PC-3 (cell line): ENCODE measurements at regions not wholly inside any gene's neighbourhood (a gene's known extent, or its start where the extent isn't known, plus 50 kb on each side); places are given as distances from the start of the nearest gene placed in this dataset.

ENCODE experiments used
- ATAC-seq: fragments of 200-7000 bp; cut with Tn5 transposase; 2 replicates; pipeline ENCODE4 v1.9.1; 2020; ENCODE audit warnings: mild to moderate bottlenecking, moderate library complexity
- BruUV-seq: library from RNA; stranded (reverse); fragments of 400-500 nt; replicated peaks from 2 replicates; lab custom pipeline; 2021; lab: Mats Ljungman, UMichigan
- CTCF ChIA-PET: fragments of 300-600 bp; sonication (Branson Sonifier 250); formaldehyde crosslinking; loops from one replicate; lab custom pipeline; 2022; ENCODE audit warnings: antibody characterized with exemption; lab: Charles Lee
- POLR2A ChIA-PET: fragments of 300-600 bp; sonication (Branson Sonifier 250); formaldehyde crosslinking; loops from one replicate; lab custom pipeline; 2022; ENCODE audit warnings: antibody characterized with exemption; ENCODE audit not compliant: unreplicated experiment; lab: Charles Lee
- DNase-seq: peaks from one replicate; pipeline ENCODE4 v3.0.0-alpha.2; 2015
- H2AFZ ChIP-seq: fragments of 300-600 bp; sonication (generic); 2 replicates; pipeline ENCODE4 v1.6.0; 2016; ENCODE audit warnings: antibody characterized with exemption, low read length
- H3F3A ChIP-seq: fragments of 300-600 bp; sonication (generic); one replicate; pipeline ENCODE4 v1.6.0; 2017; ENCODE audit warnings: antibody characterized with exemption, low read length, control low read depth, mild to moderate bottlenecking; ENCODE audit not compliant: unreplicated experiment
- H3K27ac ChIP-seq: fragments of 300-600 bp; sonication (generic); 2 replicates; pipeline ENCODE4 v1.5.1; 2016; ENCODE audit warnings: mild to moderate bottlenecking, low read length
- H3K27me3 ChIP-seq: fragments of 300-600 bp; sonication (generic); 2 replicates; pipeline ENCODE4 v1.6.1; 2016; ENCODE audit warnings: low read length, mixed read lengths
- H3K36me3 ChIP-seq: fragments of 300-600 bp; sonication (generic); 2 replicates; pipeline ENCODE4 v1.6.1; 2016; ENCODE audit warnings: low read depth, mixed run types, low read length, mixed read lengths
- H3K4me1 ChIP-seq: fragments of 300-600 bp; sonication (generic); 2 replicates; pipeline ENCODE4 v1.5.1; 2016; ENCODE audit warnings: low read length; ENCODE audit not compliant: insufficient read depth
- H3K4me2 ChIP-seq: fragments of 300-600 bp; sonication (generic); 2 replicates; pipeline ENCODE4 v1.6.0; 2016; ENCODE audit warnings: low read length
- H3K4me3 ChIP-seq: fragments of 300-600 bp; sonication (generic); 2 replicates; pipeline ENCODE4 v1.5.1; 2016; ENCODE audit warnings: mild to moderate bottlenecking, low read length, mixed read lengths
- H3K79me2 ChIP-seq: fragments of 300-600 bp; sonication (generic); 2 replicates; pipeline ENCODE4 v1.6.1; 2017; ENCODE audit warnings: low read length, mixed read lengths
- H3K9ac ChIP-seq: fragments of 300-600 bp; sonication (generic); 2 replicates; pipeline ENCODE4 v1.6.0; 2016; ENCODE audit warnings: mild to moderate bottlenecking, low read length
- H3K9me2 ChIP-seq: fragments of 300-600 bp; sonication (generic); replicated peaks from 2 replicates; pipeline ENCODE4 v1.6.1; 2016; ENCODE audit warnings: mixed run types, low read length, mixed read lengths
- H3K9me3 ChIP-seq: fragments of 300-600 bp; sonication (generic); 2 replicates; pipeline ENCODE4 v1.6.1; 2016; ENCODE audit warnings: low read length, mixed read lengths
- H4K20me1 ChIP-seq: fragments of 300-600 bp; sonication (generic); 2 replicates; pipeline ENCODE4 v1.6.1; 2016; ENCODE audit warnings: low read length, mixed read lengths
- CTCF ChIP-seq: fragments of 300-600 bp; sonication (generic); conservative IDR thresholded peaks from 2 replicates; pipeline ENCODE4 v1.5.1; 2017; ENCODE audit warnings: antibody characterized with exemption, low read depth, mild to moderate bottlenecking, low read length
- EZH2 ChIP-seq: fragments of 300-600 bp; sonication (generic); IDR thresholded peaks from one replicate; pipeline ENCODE4 v1.6.1; 2017; ENCODE audit warnings: antibody characterized with exemption, mild to moderate bottlenecking, low read length; ENCODE audit not compliant: unreplicated experiment
- EZH2phosphoT487 ChIP-seq: fragments of 300-600 bp; sonication (generic); IDR thresholded peaks from 2 replicates; pipeline ENCODE4 v1.6.1; 2018; ENCODE audit warnings: mild to moderate bottlenecking, antibody characterized with exemption, low read length, borderline replicate concordance
- intact Hi-C: fragments of 100-400 bp; cut with micrococcal nuclease; formaldehyde crosslinking; loops from 2 replicates; pipeline ENCODE4 v1.9.0; 2023

GRCh38 chr22:34801221-34801620 is 264.7 kb upstream of the ISX start:
- H3K36me3 ChIP-seq, result no peaks in the 10 kb centered on the region
- ATAC-seq (no peak), DNase-seq (no peak)
- no peak overlapping the region for H2AFZ ChIP-seq
- no peaks in the 10 kb centered on the region for H3K9me3 ChIP-seq
- ChIA-PET CTCF (no interaction called here), POLR2A (no interaction called here)
- no peaks in the 10 kb centered on the region for H3K9me2 ChIP-seq
- no peak overlapping the region for H3K4me3 ChIP-seq
- intact Hi-C loops, result no loop called here
- no peak overlapping the region for H3K27ac ChIP-seq
- no peaks in the 10 kb centered on the region for H3K4me1 ChIP-seq
- H3K79me2 ChIP-seq, result no peaks in the 10 kb centered on the region
- no peaks in the 10 kb centered on the region for H3K27me3 ChIP-seq
- H3F3A ChIP-seq, result no peaks in the 10 kb centered on the region
- no peaks in the 10 kb centered on the region for H4K20me1 ChIP-seq
- H3K9ac ChIP-seq, result no peak overlapping the region
- TF ChIP-seq EZH2phosphoT487, result no peak
- TF ChIP-seq EZH2, result no peak
- no peak for TF ChIP-seq CTCF
- BruUV-seq, result no TSS peak
- H3K4me2 ChIP-seq, result no peak overlapping the region

GRCh38 chr22:34804091-34804490 is 261.9 kb upstream of the ISX start:
- H3K36me3 ChIP-seq, result no peaks in the 10 kb centered on the region
- no peaks in the 10 kb centered on the region for H4K20me1 ChIP-seq
- no peak for ATAC-seq
- no peak overlapping the region for H3K27ac ChIP-seq
- no peak overlapping the region for H3K9ac ChIP-seq
- TF ChIP-seq EZH2 (no peak), CTCF (no peak), EZH2phosphoT487 (no peak)
- intact Hi-C loops, result no loop called here
- CTCF ChIA-PET, result no interaction called here
- no peaks in the 10 kb centered on the region for H3K9me3 ChIP-seq
- no peaks in the 10 kb centered on the region for H3K27me3 ChIP-seq
- no peaks in the 10 kb centered on the region for H3K9me2 ChIP-seq
- H3K4me1 ChIP-seq, result no peaks in the 10 kb centered on the region
- no peak overlapping the region for H3K4me3 ChIP-seq
- no TSS peak for BruUV-seq
- no peak for DNase-seq
- no peaks in the 10 kb centered on the region for H3F3A ChIP-seq
- H3K4me2 ChIP-seq, result no peak overlapping the region
- no peaks in the 10 kb centered on the region for H3K79me2 ChIP-seq
- POLR2A ChIA-PET, result no interaction called here
- no peak overlapping the region for H2AFZ ChIP-seq

- ATAC-seq (no peak), DNase-seq (no peak)
- TF ChIP-seq CTCF (no peak), EZH2phosphoT487 (no peak), EZH2 (no peak)
- Histone ChIP-seq H3K4me2 (no peak overlapping the region), H3K79me2 (no peaks in the 10 kb centered on the region), H2AFZ (no peak overlapping the region), H3K36me3 (no peaks in the 10 kb centered on the region), H3K27ac (no peak overlapping the region), H3K9me2 (no peaks in the 10 kb centered on the region), H3K9ac (no peak overlapping the region), H3F3A (no peaks in the 10 kb centered on the region), H3K4me1 (no peaks in the 10 kb centered on the region), H3K9me3 (no peaks in the 10 kb centered on the region), H3K4me3 (no peak overlapping the region), H4K20me1 (no peaks in the 10 kb centered on the region), H3K27me3 (no peaks in the 10 kb centered on the region)
- ChIA-PET POLR2A (no interaction called here), CTCF (no interaction called here)
- intact Hi-C loops, result no loop called here
- no TSS peak for BruUV-seq
These were observed 261.4 kb upstream of the ISX start for GRCh38 chr22:34804604-34805003.
